GM12878 (cell line): ENCODE measurements at regions not wholly inside any gene's neighbourhood (a gene's known extent, or its start where the extent isn't known, plus 50 kb on each side); places are given as distances from the start of the nearest gene placed in this dataset.

Source experiments
- ATAC-seq: fragments of 200-7000 bp; cut with Tn5 transposase; 3 replicates; pipeline ENCODE4 v1.9.1; 2020; ENCODE audit warnings: mild to moderate bottlenecking, moderate library complexity
- BruUV-seq: library from RNA; stranded (reverse); fragments of 400-500 nt; replicated peaks from 2 replicates; lab custom pipeline; 2021; lab: Mats Ljungman, UMichigan
- CTCF ChIA-PET: fragments of 300-600 bp; sonication (Branson Sonifier 250); formaldehyde crosslinking; extraction: SDS; loops from one replicate; lab custom pipeline; 2021; ENCODE audit warnings: inconsistent platforms; lab: Yijun Ruan, JAX
- POLR2A ChIA-PET: fragments of 350-600 bp; formaldehyde crosslinking; extraction: SDS; loops from one replicate; lab custom pipeline; 2021; ENCODE audit warnings: inconsistent platforms; lab: Charles Lee
- RAD21 ChIA-PET: fragments of 300-600 bp; sonication (Branson Sonifier 250); formaldehyde crosslinking; loops from one replicate; lab custom pipeline; 2023; ENCODE audit warnings: antibody characterized with exemption; ENCODE audit not compliant: unreplicated experiment; lab: Charles Lee
- SMC1A ChIA-PET: fragments of 300-600 bp; sonication (Branson Sonifier 250); formaldehyde crosslinking; loops from one replicate; lab custom pipeline; 2023; ENCODE audit not compliant: unreplicated experiment, uncharacterized antibody; lab: Charles Lee
- DNase-seq: peaks from one replicate; pipeline ENCODE4 v3.0.0-alpha.2; 2011; ENCODE audit warnings: low read depth, low spot score
- FAIRE-seq: peaks from 3 replicates; lab custom pipeline; 2011; peaks lifted over from hg19 to GRCh38; lab: Jason Lieb, UNC
- H2AFZ ChIP-seq: 2 replicates; pipeline ENCODE4 v1.6.0; 2011; ENCODE audit warnings: low read depth, low read length, control low read depth; ENCODE audit not compliant: control insufficient read depth
- H3K27ac ChIP-seq: 2 replicates; pipeline ENCODE4 v1.5.1; 2011; ENCODE audit warnings: control low read depth; ENCODE audit not compliant: control insufficient read depth, insufficient read depth
- H3K27me3 ChIP-seq, 2 experiments: replicated peaks in 1 of 2; 2 replicates each; pipeline versions ENCODE4 v1.6.0 to v1.6.1; 2011; ENCODE audit warnings: low read length in 1 of 2; ENCODE audit not compliant: control insufficient read depth in 2 of 2, insufficient read depth in 2 of 2
- H3K36me3 ChIP-seq, 2 experiments: 2 replicates each; pipeline ENCODE4 v1.5.1; 2011; ENCODE audit warnings: low read length in 1 of 2; ENCODE audit not compliant: control insufficient read depth in 2 of 2, insufficient read depth in 2 of 2
- H3K4me1 ChIP-seq: 2 replicates; pipeline ENCODE4 v1.6.1; 2011; ENCODE audit warnings: mild to moderate bottlenecking, low read length, moderate library complexity, mixed read lengths; ENCODE audit not compliant: control insufficient read depth, insufficient read depth
- H3K4me2 ChIP-seq: 2 replicates; pipeline ENCODE4 v1.6.0; 2011; ENCODE audit warnings: control low read depth; ENCODE audit not compliant: control insufficient read depth, insufficient read depth
- H3K4me3 ChIP-seq: fragments of 200-600 bp; sonication (generic); 2 replicates; pipeline ENCODE4 v1.5.1; 2016
- H3K79me2 ChIP-seq: 2 replicates; pipeline ENCODE4 v1.6.0; 2011; ENCODE audit warnings: low read length; ENCODE audit not compliant: control insufficient read depth, insufficient read depth
- H3K9ac ChIP-seq: 2 replicates; pipeline ENCODE4 v1.8.0; 2011; ENCODE audit warnings: low read length, control low read depth, mixed read lengths; ENCODE audit not compliant: control insufficient read depth, insufficient read depth
- H3K9me3 ChIP-seq: replicated peaks from 3 replicates; pipeline ENCODE4 v1.5.1; 2011; ENCODE audit warnings: mild to moderate bottlenecking, low read length; ENCODE audit not compliant: control insufficient read depth, insufficient read depth
- H4K20me1 ChIP-seq: 2 replicates; pipeline ENCODE4 v1.6.0; 2011; ENCODE audit not compliant: control insufficient read depth, insufficient read depth
- BHLHE40 ChIP-seq, 2 experiments: fragments of 450-650 bp in 1 of 2; IDR thresholded peaks; 2 replicates each; pipeline ENCODE4 v1.6.1; 2011 to 2017; ENCODE audit warnings: low read depth in 2 of 2, borderline replicate concordance in 1 of 2, improper control_type of control experiment in 1 of 2, low read length in 1 of 2, mild to moderate bottlenecking in 1 of 2
- BMI1 ChIP-seq: fragments of 450-650 bp; IDR thresholded peaks from 2 replicates; pipeline ENCODE4 v1.6.1; 2016; ENCODE audit warnings: mild to moderate bottlenecking, moderate library complexity, borderline replicate concordance
- BRCA1 ChIP-seq: IDR thresholded peaks from 2 replicates; pipeline ENCODE4 v1.6.1; 2011; ENCODE audit warnings: low read depth, low read length, improper control_type of control experiment
- E4F1 ChIP-seq: fragments of 450-650 bp; IDR thresholded peaks from 2 replicates; pipeline ENCODE4 v1.6.1; 2018; ENCODE audit warnings: borderline replicate concordance, mild to moderate bottlenecking; ENCODE audit not compliant: partially characterized antibody
- ESRRA ChIP-seq: IDR thresholded peaks from 2 replicates; pipeline ENCODE4 v1.6.1; 2012; ENCODE audit warnings: mild to moderate bottlenecking, low read length, improper control_type of control experiment
- HDAC2 ChIP-seq: fragments of 200-600 bp; sonication (generic); IDR thresholded peaks from 2 replicates; pipeline ENCODE4 v1.6.1; 2017
- NFIC ChIP-seq: IDR thresholded peaks from 2 replicates; pipeline ENCODE4 v1.6.1; 2012; ENCODE audit warnings: low read depth, mild to moderate bottlenecking, inconsistent platforms, low read length, moderate library complexity
- PAX5 ChIP-seq: IDR thresholded peaks from 2 replicates; pipeline ENCODE4 v1.6.1; 2011; ENCODE audit warnings: low read depth, low read length, borderline replicate concordance
- RUNX3 ChIP-seq: IDR thresholded peaks from 2 replicates; pipeline ENCODE4 v1.6.1; 2012; ENCODE audit warnings: low read length, inconsistent platforms
- SPI1 ChIP-seq: IDR thresholded peaks from 2 replicates; pipeline ENCODE4 v1.6.1; 2011; ENCODE audit warnings: low read depth, mild to moderate bottlenecking, low read length, moderate library complexity, borderline replicate concordance; ENCODE audit not compliant: insufficient read depth
- YY1 ChIP-seq: IDR thresholded peaks from 2 replicates; pipeline ENCODE4 v1.6.1; 2011; ENCODE audit warnings: low read depth, mild to moderate bottlenecking, low read length
- ZBTB33 ChIP-seq: fragments of 450-650 bp; IDR thresholded peaks from 2 replicates; pipeline ENCODE4 v1.6.1; 2017; ENCODE audit warnings: mild to moderate bottlenecking
- ZBTB40 ChIP-seq: fragments of 450-650 bp; IDR thresholded peaks from 2 replicates; pipeline ENCODE4 v1.6.1; 2016; ENCODE audit warnings: mild to moderate bottlenecking, moderate library complexity, borderline replicate concordance
- ZNF384 ChIP-seq: IDR thresholded peaks from 2 replicates; pipeline ENCODE4 v1.6.1; 2012; ENCODE audit warnings: low read depth, mild to moderate bottlenecking, low read length, improper control_type of control experiment, borderline replicate concordance
- ZSCAN29 ChIP-seq: fragments of 450-650 bp; IDR thresholded peaks from 2 replicates; pipeline ENCODE4 v1.6.1; 2017; ENCODE audit warnings: mild to moderate bottlenecking, moderate library complexity
- WGBS: methylation state at CpG from one replicate; pipeline ENCODE4 v1.1.6; 2016; ENCODE audit warnings: low lambda C conversion rate; ENCODE audit not compliant: insufficient replicate concordance, insufficient coverage; ENCODE audit errors: missing lambda C conversion rate; 5-methylcytosine and 5-hydroxymethylcytosine counted together
- in situ Hi-C: fragments of 300-500 bp; cut with MboI; formaldehyde crosslinking; loops from 9 replicates; pipeline ENCODE4 v1.14.3; 2018; ENCODE audit warnings: mixed read lengths
- intact Hi-C: fragments of 100-400 bp; cut with micrococcal nuclease; formaldehyde crosslinking; loops from one replicate; pipeline ENCODE4 v1.14.2; 2022; ENCODE audit not compliant: unreplicated experiment

DNA sequence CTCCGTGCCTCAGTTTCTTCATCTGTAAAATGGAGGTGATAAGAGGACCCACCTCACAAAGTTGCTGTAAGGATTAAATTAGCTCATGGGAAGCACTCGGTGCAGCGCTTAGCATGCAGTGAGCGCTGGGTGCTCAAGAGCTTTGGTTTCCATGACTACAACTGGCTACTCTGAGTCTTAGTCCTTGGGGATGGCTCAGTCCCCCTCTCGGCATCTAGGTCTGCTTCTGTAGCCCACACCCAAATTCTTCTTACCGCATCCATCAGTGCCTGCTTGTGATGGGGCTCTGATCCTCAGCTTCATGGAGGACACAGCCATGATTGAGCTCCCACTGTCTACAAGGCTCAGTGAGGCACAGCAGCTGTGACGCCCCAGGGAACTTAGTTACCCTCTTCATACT is 159.0 kb downstream of the ACTL8 start (continued):
- TF ChIP-seq BHLHE40 (IDR thresholded peaks at IDR 0.05; ENCODE audit: borderline replicate concordance in 1 of 2, low read depth in 2 of 2, low read length in 1 of 2) (no peak), ZNF384 (no peak), ZBTB33 (no peak), YY1 (no peak), ESRRA (no peak)

DNA sequence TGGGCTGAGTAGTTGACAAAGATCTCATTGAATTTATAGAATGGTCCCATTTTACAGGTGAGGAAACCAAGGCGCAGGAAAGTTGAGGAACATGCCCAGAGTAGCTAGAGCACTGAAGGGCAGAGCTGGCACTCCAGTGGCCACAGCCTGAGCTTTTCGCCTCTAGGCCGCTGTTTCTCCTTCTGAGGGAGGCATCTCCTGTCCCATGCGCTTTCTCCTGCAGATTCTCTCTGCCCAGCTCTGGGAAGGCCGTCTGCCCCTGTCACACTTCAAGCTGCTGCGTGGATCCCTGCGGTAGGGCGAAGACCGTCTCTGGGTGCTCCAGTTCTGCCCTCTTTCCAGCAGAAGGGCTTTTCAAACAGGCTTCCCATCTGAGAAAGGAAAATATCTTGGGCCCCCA is 159.9 kb downstream of the ACTL8 start:
- Histone ChIP-seq H3K9me3 (no peaks in the 10 kb centered on the region), H3K36me3 (no peaks in the 10 kb centered on the region), H2AFZ (no peak overlapping the region), H3K27me3 (no peaks in the 10 kb centered on the region), H3K27ac (no peak overlapping the region), H3K79me2 (no peaks in the 10 kb centered on the region), H4K20me1 (no peaks in the 10 kb centered on the region), H3K9ac (no peak overlapping the region), H3K4me2 (no peak overlapping the region), H3K4me3 (no peak overlapping the region), H3K4me1 (no peaks in the 10 kb centered on the region)
- no peak for ATAC-seq
- ChIA-PET POLR2A (no interaction called here), CTCF (interaction anchor here (0.5 to 1.3 kb wide), 2 partner anchors 9 kb away, joined by 3 read pairs; no protein-coding TSS in a partner anchor), RAD21 (no interaction called here), SMC1A (no interaction called here)
- intact Hi-C loops (no loop called here), in situ Hi-C loops (no loop called here)
- WGBS: 13% methylated on average over 9 of the region's 9 CpGs
- BruUV-seq: no TSS peak
- no peak for FAIRE-seq
- DNase-seq: no peak
- TF ChIP-seq BMI1 (no peak), PAX5 (no peak), E4F1 (no peak), SPI1 (no peak), BRCA1 (no peak), ZSCAN29 (no peak), RUNX3 (no peak), NFIC (no peak), ZBTB40 (no peak), HDAC2 (no peak)
